ENCODE measurements at regions not wholly inside any gene's neighbourhood (a gene's known extent, or its start where the extent isn't known, plus 50 kb on each side); places are given as distances from the start of the nearest gene placed in this dataset.

GRCh38 chr7:106573125-106573663 lies 87.8 kb downstream of the CCDC71L start:
- no peaks in the 10 kb centered on the region for H3K36me3 Mint-ChIP-seq (ENCODE audit: unreplicated experiment)

DNA sequence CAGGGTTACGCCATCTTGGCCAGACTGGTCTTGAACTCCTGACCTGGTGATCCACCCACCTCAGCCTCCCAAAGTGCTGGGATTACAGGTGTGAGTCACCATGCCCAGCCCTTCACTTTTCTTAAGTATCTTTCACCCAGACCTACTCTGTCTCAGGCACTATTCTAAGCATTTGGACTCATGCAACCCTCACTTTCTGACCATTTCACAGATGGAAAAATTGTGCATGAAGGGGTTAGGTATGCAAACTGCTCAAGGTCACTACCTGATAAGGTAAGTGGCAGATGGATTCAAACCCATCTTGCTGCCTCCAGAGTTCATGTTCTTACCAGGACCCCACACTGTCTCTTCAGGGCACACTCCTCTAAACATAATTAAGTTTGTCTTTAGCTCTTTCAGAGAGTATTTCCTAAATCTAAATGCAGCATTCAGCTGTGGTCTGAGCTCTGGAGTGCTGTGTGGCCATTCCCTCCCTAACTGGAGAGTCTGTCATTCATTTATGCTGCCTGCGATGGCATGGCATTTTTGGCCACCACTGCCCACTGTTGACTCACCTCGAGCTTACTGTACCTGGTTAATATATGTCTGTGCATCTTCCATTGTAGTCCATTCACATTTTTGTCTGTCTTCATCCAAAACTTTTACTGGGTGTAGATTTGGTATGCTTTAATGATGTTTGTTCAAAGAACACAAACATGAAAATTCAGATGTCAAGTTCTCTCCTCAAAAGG lies 88.4 kb downstream of the CCDC71L start:
- no peak overlapping the region for H3K27ac Mint-ChIP-seq (ENCODE audit: unreplicated experiment)
- H3K4me1 Mint-ChIP-seq (ENCODE audit: unreplicated experiment): peaks cover 23% of the 10 kb centered on the region
- DNase-seq (ENCODE audit: extremely low spot score, unreplicated experiment): no peak
- no peaks in the 10 kb centered on the region for H3K36me3 Mint-ChIP-seq (ENCODE audit: unreplicated experiment)
- no peak overlapping the region for H3K4me3 Mint-ChIP-seq (ENCODE audit: unreplicated experiment)
- TF ChIP-seq CTCF (IDR thresholded peaks at IDR 0.05): no peak
- H3K27me3 Mint-ChIP-seq (ENCODE audit: unreplicated experiment): no peaks in the 10 kb centered on the region
- H3K9me3 Mint-ChIP-seq (ENCODE audit: unreplicated experiment): no peaks in the 10 kb centered on the region

More at GRCh38 chr7:106573125-106573663, 87.8 kb downstream of the CCDC71L start:
- no peak overlapping the region for H3K27ac Mint-ChIP-seq (ENCODE audit: unreplicated experiment)
- peaks cover 18% of the 10 kb centered on the region for H3K4me1 Mint-ChIP-seq (ENCODE audit: unreplicated experiment)
- DNase-seq (ENCODE audit: extremely low spot score, unreplicated experiment): no peak
- H3K27me3 Mint-ChIP-seq (ENCODE audit: unreplicated experiment): no peaks in the 10 kb centered on the region
- no peaks in the 10 kb centered on the region for H3K9me3 Mint-ChIP-seq (ENCODE audit: unreplicated experiment)
- H3K4me3 Mint-ChIP-seq (ENCODE audit: unreplicated experiment): no peak overlapping the region
- no peak for TF ChIP-seq CTCF (IDR thresholded peaks at IDR 0.05)

GRCh38 chr7:106571563-106571962 lies 89.4 kb downstream of the CCDC71L start:
- Mint-ChIP-seq H3K36me3 (ENCODE audit: unreplicated experiment) (peaks cover 2% of the 10 kb centered on the region), H3K27ac (ENCODE audit: unreplicated experiment) (no peak overlapping the region), H3K4me3 (ENCODE audit: unreplicated experiment) (no peak overlapping the region), H3K27me3 (ENCODE audit: unreplicated experiment) (no peaks in the 10 kb centered on the region), H3K4me1 (ENCODE audit: unreplicated experiment) (peaks cover 26% of the 10 kb centered on the region), H3K9me3 (ENCODE audit: unreplicated experiment) (no peaks in the 10 kb centered on the region)
- no peak for DNase-seq (ENCODE audit: extremely low spot score, unreplicated experiment)
- TF ChIP-seq CTCF (IDR thresholded peaks at IDR 0.05): no peak

DNA sequence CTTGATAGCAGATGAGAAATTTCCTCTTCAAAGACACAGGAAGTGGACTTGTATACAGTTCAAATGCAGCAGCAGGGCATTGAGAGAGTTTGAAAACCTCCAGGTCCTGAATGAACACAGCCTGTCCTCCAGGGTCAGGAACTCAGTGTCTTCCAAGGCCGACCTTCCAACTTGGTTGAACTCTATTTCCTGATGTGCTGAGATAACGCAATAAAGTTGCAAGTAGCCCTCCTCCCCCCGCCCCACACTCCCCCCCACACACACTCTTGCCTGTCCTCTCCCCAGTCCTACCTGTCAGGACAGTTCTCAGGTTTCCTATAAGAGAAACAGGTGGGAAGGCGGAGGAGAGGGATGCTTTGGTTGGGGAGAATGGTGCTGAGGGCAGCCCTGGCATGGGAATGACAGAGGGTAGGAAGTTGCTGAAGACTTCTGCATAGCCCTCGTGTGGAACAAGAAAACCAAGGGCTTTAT lies 90.0 kb downstream of the CCDC71L start:
- no peak for TF ChIP-seq CTCF (IDR thresholded peaks at IDR 0.05)
- Mint-ChIP-seq H3K36me3 (ENCODE audit: unreplicated experiment) (peaks cover 4% of the 10 kb centered on the region), H3K9me3 (ENCODE audit: unreplicated experiment) (no peaks in the 10 kb centered on the region), H3K4me1 (ENCODE audit: unreplicated experiment) (peaks cover 26% of the 10 kb centered on the region), H3K4me3 (ENCODE audit: unreplicated experiment) (no peak overlapping the region), H3K27ac (ENCODE audit: unreplicated experiment) (no peak overlapping the region), H3K27me3 (ENCODE audit: unreplicated experiment) (no peaks in the 10 kb centered on the region)
- DNase-seq (ENCODE audit: extremely low spot score, unreplicated experiment): no peak

- no peak overlapping the region for H3K27ac Mint-ChIP-seq (ENCODE audit: unreplicated experiment)
- H3K27me3 Mint-ChIP-seq (ENCODE audit: unreplicated experiment): no peaks in the 10 kb centered on the region
- peaks cover 4% of the 10 kb centered on the region for H3K36me3 Mint-ChIP-seq (ENCODE audit: unreplicated experiment)
- TF ChIP-seq CTCF (IDR thresholded peaks at IDR 0.05): no peak
- peaks cover 26% of the 10 kb centered on the region for H3K4me1 Mint-ChIP-seq (ENCODE audit: unreplicated experiment)
- H3K4me3 Mint-ChIP-seq (ENCODE audit: unreplicated experiment): no peak overlapping the region
- no peaks in the 10 kb centered on the region for H3K9me3 Mint-ChIP-seq (ENCODE audit: unreplicated experiment)
- no peak for DNase-seq (ENCODE audit: extremely low spot score, unreplicated experiment)
These were observed 90.8 kb downstream of the CCDC71L start for GRCh38 chr7:106570146-106570545.
